Panc1 (cell line): ENCODE measurements at regions not wholly inside any gene's neighbourhood (a gene's known extent, or its start where the extent isn't known, plus 50 kb on each side); places are given as distances from the start of the nearest gene placed in this dataset.

Experiments
- ATAC-seq: fragments of 200-7000 bp; cut with Tn5 transposase; 2 replicates; pipeline ENCODE4 v1.9.1; 2020; ENCODE audit warnings: mild to moderate bottlenecking, moderate library complexity
- BruUV-seq: library from RNA; stranded (reverse); fragments of 400-500 nt; replicated peaks from 2 replicates; lab custom pipeline; 2021; lab: Mats Ljungman, UMichigan
- CTCF ChIA-PET: fragments of 300-600 bp; sonication (Branson Sonifier 250); formaldehyde crosslinking; loops from one replicate; lab custom pipeline; 2022; ENCODE audit warnings: antibody characterized with exemption; lab: Charles Lee
- POLR2A ChIA-PET: fragments of 300-600 bp; sonication (Branson Sonifier 250); formaldehyde crosslinking; loops from one replicate; lab custom pipeline; 2022; ENCODE audit warnings: antibody characterized with exemption; lab: Charles Lee
- DNase-seq: peaks from one replicate; pipeline ENCODE4 v3.0.0-alpha.2; 2010; ENCODE audit warnings: low read depth, low spot score
- H3K27ac ChIP-seq: 2 replicates; pipeline ENCODE4 v1.5.1; 2011; ENCODE audit warnings: mild to moderate bottlenecking, low read length, inconsistent platforms
- H3K27me3 ChIP-seq: fragments of 200-500 bp; sonication (Bioruptor generic); 2 replicates; pipeline ENCODE4 v1.6.0; 2014; ENCODE audit warnings: low read length, inconsistent platforms; ENCODE audit not compliant: control insufficient read depth, insufficient read depth
- H3K36me3 ChIP-seq: fragments of 200-500 bp; sonication (Bioruptor generic); 2 replicates; pipeline ENCODE4 v1.5.1; 2014; ENCODE audit warnings: inconsistent platforms, mild to moderate bottlenecking, low read length, moderate library complexity; ENCODE audit not compliant: control insufficient read depth, insufficient read depth
- H3K4me1 ChIP-seq: 2 replicates; pipeline ENCODE4 v1.5.1; 2011; ENCODE audit warnings: inconsistent platforms, mild to moderate bottlenecking, low read length, moderate library complexity; ENCODE audit not compliant: control insufficient read depth, insufficient read depth
- H3K4me3 ChIP-seq, 2 experiments: 2 replicates each; pipeline ENCODE4 v1.5.1; 2011 to 2012; ENCODE audit warnings: low read depth in 2 of 2, low read length in 2 of 2, mild to moderate bottlenecking in 2 of 2, inconsistent platforms in 1 of 2, moderate library complexity in 1 of 2
- H3K9me3 ChIP-seq: fragments of 200-500 bp; sonication (Bioruptor generic); 2 replicates; pipeline ENCODE4 v1.5.1; 2014; ENCODE audit warnings: low read depth, mild to moderate bottlenecking, inconsistent platforms, low read length, moderate library complexity; ENCODE audit not compliant: control insufficient read depth, insufficient read depth
- CTCF ChIP-seq: fragments of 450-650 bp; IDR thresholded peaks from 2 replicates; pipeline ENCODE4 v1.5.1; 2017; ENCODE audit warnings: mild to moderate bottlenecking
- POLR2AphosphoS5 ChIP-seq: IDR thresholded peaks from 2 replicates; pipeline ENCODE4 v1.6.1; 2012; ENCODE audit warnings: mild to moderate bottlenecking, low read depth, low read length, moderate library complexity
- REST ChIP-seq, 2 experiments: IDR thresholded peaks; 2 replicates each; pipeline ENCODE4 v1.6.1; 2011 to 2012; ENCODE audit warnings: low read depth in 2 of 2, control low read depth in 1 of 2, low read length in 1 of 2, mild to moderate bottlenecking in 1 of 2, moderate library complexity in 1 of 2; ENCODE audit not compliant: insufficient read depth in 1 of 2
- SIN3A ChIP-seq: IDR thresholded peaks from 2 replicates; pipeline ENCODE4 v1.6.1; 2012; ENCODE audit warnings: low read depth, mild to moderate bottlenecking, low read length, moderate library complexity, borderline replicate concordance; ENCODE audit not compliant: insufficient read depth
- TCF7L2 ChIP-seq: IDR thresholded peaks from 2 replicates; pipeline ENCODE4 v1.6.1; 2011; ENCODE audit warnings: mild to moderate bottlenecking, low read depth, low read length, inconsistent platforms
- in situ Hi-C: cut with HindIII; loops from 2 replicates; pipeline ENCODE4 v1.10.0; 2016; ENCODE audit warnings: low sequenced_read_pairs, low pct_unique_long_range_greater_than_20kb
- intact Hi-C: fragments of 100-400 bp; cut with micrococcal nuclease; formaldehyde crosslinking; loops from one replicate; pipeline ENCODE4 v1.10.0; 2022; ENCODE audit not compliant: unreplicated experiment

- ChIA-PET POLR2A (no interaction called here), CTCF (no interaction called here)
- in situ Hi-C loops = no loop called here
- intact Hi-C loops = no loop called here
- Histone ChIP-seq H3K9me3 (no peaks in the 10 kb centered on the region), H3K4me3 (no peak overlapping the region), H3K36me3 (no peaks in the 10 kb centered on the region), H3K27me3 (no peaks in the 10 kb centered on the region), H3K27ac (no peak overlapping the region), H3K4me1 (no peaks in the 10 kb centered on the region)
- ATAC-seq (no peak), DNase-seq (no peak)
- BruUV-seq = no TSS peak
- TF ChIP-seq SIN3A = no peak
- TF ChIP-seq POLR2AphosphoS5 = no peak
- TF ChIP-seq CTCF = no peak
- no peak for TF ChIP-seq REST (IDR thresholded peaks at IDR 0.05; ENCODE audit: insufficient read depth in 1 of 2, low read depth in 2 of 2, low read length in 1 of 2)
- no peak for TF ChIP-seq TCF7L2
Measured at GRCh38 chr3:117404141-117404540, 694.6 kb downstream of the TUSC7 start.

GRCh38 chr3:117404730-117405129 is 695.2 kb downstream of the TUSC7 start:
- no peak for ATAC-seq
- intact Hi-C loops = no loop called here
- CTCF ChIA-PET = no interaction called here

More at GRCh38 chr3:117404730-117405129, 695.2 kb downstream of the TUSC7 start:
- H3K27me3 ChIP-seq = no peaks in the 10 kb centered on the region
- no peak overlapping the region for H3K4me3 ChIP-seq
- no peak overlapping the region for H3K27ac ChIP-seq
- no peak for TF ChIP-seq CTCF
- TF ChIP-seq TCF7L2 = no peak
- TF ChIP-seq POLR2AphosphoS5 = no peak
- no peak for TF ChIP-seq SIN3A
- TF ChIP-seq REST (IDR thresholded peaks at IDR 0.05; ENCODE audit: insufficient read depth in 1 of 2, low read depth in 2 of 2, low read length in 1 of 2) = no peak
- in situ Hi-C loops = no loop called here
- H3K9me3 ChIP-seq = no peaks in the 10 kb centered on the region
- no TSS peak for BruUV-seq
- H3K36me3 ChIP-seq = no peaks in the 10 kb centered on the region
- H3K4me1 ChIP-seq = no peaks in the 10 kb centered on the region
- no peak for DNase-seq
- POLR2A ChIA-PET = no interaction called here
